ENCODE measurements at regions not wholly inside any gene's neighbourhood (a gene's known extent, or its start where the extent isn't known, plus 50 kb on each side); places are given as distances from the start of the nearest gene placed in this dataset.

GRCh38 chr5:73358366-73358765 lies 90.2 kb downstream of the FOXD1 start:
- TF ChIP-seq POLR2A (IDR thresholded peaks at IDR 0.05) (no peak), CTCF (IDR thresholded peaks at IDR 0.05) (no peak)
- no peak for DNase-seq
- H3K4me3 ChIP-seq = no peak overlapping the region
- no peaks in the 10 kb centered on the region for H3K36me3 ChIP-seq
- no peaks in the 10 kb centered on the region for H3K9me3 ChIP-seq
- no peaks in the 10 kb centered on the region for H3K27me3 ChIP-seq
- no peak overlapping the region for H3K27ac ChIP-seq
- no peaks in the 10 kb centered on the region for H3K4me1 ChIP-seq

- no peak for DNase-seq
- TF ChIP-seq POLR2A (IDR thresholded peaks at IDR 0.05) (no peak), CTCF (IDR thresholded peaks at IDR 0.05) (no peak)
- Histone ChIP-seq H3K4me3 (no peak overlapping the region), H3K27ac (no peak overlapping the region), H3K36me3 (no peaks in the 10 kb centered on the region), H3K27me3 (no peaks in the 10 kb centered on the region), H3K9me3 (no peaks in the 10 kb centered on the region), H3K4me1 (no peaks in the 10 kb centered on the region)
These were observed 91.0 kb downstream of the FOXD1 start for GRCh38 chr5:73357576-73357975.

- Histone ChIP-seq H3K4me3 (no peak overlapping the region), H3K27ac (no peak overlapping the region), H3K27me3 (no peaks in the 10 kb centered on the region), H3K9me3 (no peaks in the 10 kb centered on the region), H3K4me1 (no peaks in the 10 kb centered on the region), H3K36me3 (no peaks in the 10 kb centered on the region)
- no peak for DNase-seq
- no peak for TF ChIP-seq CTCF (IDR thresholded peaks at IDR 0.05)
- TF ChIP-seq POLR2A (IDR thresholded peaks at IDR 0.05) = no peak
These were observed 93.5 kb downstream of the FOXD1 start for GRCh38 chr5:73355108-73355507.

GRCh38 chr5:73354406-73354805 lies 94.2 kb downstream of the FOXD1 start:
- no peaks in the 10 kb centered on the region for H3K27me3 ChIP-seq
- TF ChIP-seq POLR2A (IDR thresholded peaks at IDR 0.05) (no peak), CTCF (IDR thresholded peaks at IDR 0.05) (no peak)
- no peaks in the 10 kb centered on the region for H3K4me1 ChIP-seq
- no peaks in the 10 kb centered on the region for H3K9me3 ChIP-seq
- H3K4me3 ChIP-seq = no peak overlapping the region
- no peaks in the 10 kb centered on the region for H3K36me3 ChIP-seq
- no peak for DNase-seq
- no peak overlapping the region for H3K27ac ChIP-seq

GRCh38 chr5:73352649-73353230 lies 95.8 kb downstream of the FOXD1 start:
- no peaks in the 10 kb centered on the region for H3K27me3 ChIP-seq

More at GRCh38 chr5:73352649-73353230, 95.8 kb downstream of the FOXD1 start:
- DNase-seq = no peak
- Histone ChIP-seq H3K4me3 (no peak overlapping the region), H3K9me3 (no peaks in the 10 kb centered on the region), H3K36me3 (no peaks in the 10 kb centered on the region), H3K4me1 (no peaks in the 10 kb centered on the region), H3K27ac (no peak overlapping the region)
- no peak for TF ChIP-seq POLR2A (IDR thresholded peaks at IDR 0.05)
- no peak for TF ChIP-seq CTCF (IDR thresholded peaks at IDR 0.05)

Measured in Peyer's patch (tissue), 4 donors.